NCI-H1092 (cell line): ENCODE measurements at regions not wholly inside any gene's neighbourhood (a gene's known extent, or its start where the extent isn't known, plus 50 kb on each side); places are given as distances from the start of the nearest gene placed in this dataset.
"Not testable (repeated sequence)": the region's sequence is repeated elsewhere in the genome, so short reads cannot be mapped to it uniquely, and the experiment has no call there.

ENCODE experiments used
- DNase-seq: peaks from one replicate; lab custom pipeline; 2025; lab: John Stamatoyannopoulos, UW

GRCh38 chr5:110923971-110924370 is 147.5 kb upstream of the TSLP start:
- DNase-seq, result no peak

GRCh38 chr5:110925398-110925797 is 146.1 kb upstream of the TSLP start:
- no peak for DNase-seq

GRCh38 chr5:110925916-110926315 is 145.6 kb upstream of the TSLP start:
- DNase-seq, result no peak

- no peak for DNase-seq
Observed at GRCh38 chr5:110932755-110933488, 138.6 kb upstream of the TSLP start.

GRCh38 chr5:110940136-110940535 is 131.4 kb upstream of the TSLP start:
- no peak for DNase-seq

GRCh38 chr5:110945874-110946436 is 125.6 kb upstream of the TSLP start:
- DNase-seq, result no peak

GRCh38 chr5:110951373-110951791 is 120.1 kb upstream of the TSLP start:
- DNase-seq, result no peak

- DNase-seq, result no peak
Observed at GRCh38 chr5:110956280-110956912, 115.1 kb upstream of the TSLP start.

- DNase-seq, result no peak
Observed at GRCh38 chr5:110956913-110957813, 114.3 kb upstream of the TSLP start.

GRCh38 chr5:110957934-110958333 is 113.6 kb upstream of the TSLP start:
- DNase-seq, result no peak

GRCh38 chr5:110963495-110963894 is 108.0 kb upstream of the TSLP start:
- DNase-seq, result no peak

- DNase-seq, result no peak
Observed at GRCh38 chr5:110965773-110966581, 105.5 kb upstream of the TSLP start.

GRCh38 chr5:110968246-110969005 is 103.1 kb upstream of the TSLP start:
- no peak for DNase-seq

- DNase-seq, result peak; percentile 18
Observed at GRCh38 chr5:110969502-110969901, 102.0 kb upstream of the TSLP start.

GRCh38 chr5:110973510-110973909 is 98.0 kb upstream of the TSLP start:
- DNase-seq, result no peak

- DNase-seq, result no peak
Observed at GRCh38 chr5:110977915-110978314, 93.6 kb upstream of the TSLP start.

- not testable (repeated sequence) for DNase-seq
Observed at GRCh38 chr5:110985882-110986281, 85.6 kb upstream of the TSLP start.

GRCh38 chr5:110987573-110987972 is 83.9 kb upstream of the TSLP start:
- not testable (repeated sequence) for DNase-seq

- no peak for DNase-seq
Observed at GRCh38 chr5:110996742-110997141, 74.8 kb upstream of the TSLP start.

- no peak for DNase-seq
Observed at GRCh38 chr5:111002036-111002435, 69.5 kb upstream of the TSLP start.

GRCh38 chr5:111003623-111004022 is 67.9 kb upstream of the TSLP start:
- no peak for DNase-seq
